K562 (cell line): ENCODE measurements at regions not wholly inside any gene's neighbourhood (a gene's known extent, or its start where the extent isn't known, plus 50 kb on each side); places are given as distances from the start of the nearest gene placed in this dataset.
"Not testable (repeated sequence)": the region's sequence is repeated elsewhere in the genome, so short reads cannot be mapped to it uniquely, and the experiment has no call there.

Experiments
- CTCF ChIP-seq, 3 experiments: IDR thresholded peaks in 2 of 3; conservative IDR thresholded peaks in 1 of 3; 2 replicates each; pipeline ENCODE4 v1.5.1; 2011 to 2012; ENCODE audit warnings: low read length in 3 of 3, mild to moderate bottlenecking in 3 of 3, control low read depth in 2 of 3, improper control_type of control experiment in 1 of 3, inconsistent platforms in 1 of 3, low read depth in 1 of 3, mixed read lengths in 1 of 3, moderate library complexity in 1 of 3; ENCODE audit not compliant: insufficient read depth in 2 of 3
- MLX ChIP-seq, 2 experiments: fragments of 450-650 bp in 1 of 2; sonication (generic) in 1 of 2; formaldehyde crosslinking; conservative IDR thresholded peaks; 2 replicates each; pipeline versions ENCODE4 v1.4.0 to v1.8.1; 2020 to 2022; ENCODE audit warnings: mild to moderate bottlenecking in 1 of 2, missing genetic modification reagents in 1 of 2
- MXI1 ChIP-seq: IDR thresholded peaks from 2 replicates; pipeline ENCODE4 v1.6.1; 2011; ENCODE audit warnings: low read depth, mild to moderate bottlenecking, improper control_type of control experiment, low read length
- REST ChIP-seq, 2 experiments: fragments of 450-650 bp; formaldehyde crosslinking in 1 of 2; IDR thresholded peaks; 2 replicates each; pipeline versions ENCODE4 v1.4.0 to v1.6.1; 2014 to 2020; ENCODE audit warnings: mild to moderate bottlenecking in 2 of 2, borderline replicate concordance in 1 of 2, low read depth in 1 of 2
- ZNF232 ChIP-seq: sonication (generic); formaldehyde crosslinking; IDR thresholded peaks from 2 replicates; pipeline ENCODE4 v1.8.0; 2022; ENCODE audit warnings: mild to moderate bottlenecking, missing genetic modification reagents

GRCh38 chr5:111819028-111819427, 62.0 kb upstream of the NREP start:
- TF ChIP-seq MLX (CRISPR knock-in tag; conservative IDR thresholded peaks at IDR 0.05); REST (IDR thresholded peaks at IDR 0.05; ENCODE audit: borderline replicate concordance); REST (CRISPR knock-in tag; IDR thresholded peaks at IDR 0.05; ENCODE audit: low read depth); ZNF232 (CRISPR knock-in tag); CTCF (IDR thresholded peaks at IDR 0.05 in 2 of 3, conservative IDR thresholded peaks at IDR 0.05 in 1 of 3; ENCODE audit: insufficient read depth in 2 of 3, low read depth in 1 of 3, low read length in 3 of 3); MXI1: not testable (repeated sequence)
